DMS53 treated with DMSO at 0.1 percent for 48 hours (cell line): ENCODE measurements at regions not wholly inside any gene's neighbourhood (a gene's known extent, or its start where the extent isn't known, plus 50 kb on each side); places are given as distances from the start of the nearest gene placed in this dataset.
"Not testable (repeated sequence)": the region's sequence is repeated elsewhere in the genome, so short reads cannot be mapped to it uniquely, and the experiment has no call there.

Experiments
- DNase-seq: peaks from one replicate; lab custom pipeline; 2025; ENCODE audit not compliant: unreplicated experiment; lab: John Stamatoyannopoulos, UW

DNA sequence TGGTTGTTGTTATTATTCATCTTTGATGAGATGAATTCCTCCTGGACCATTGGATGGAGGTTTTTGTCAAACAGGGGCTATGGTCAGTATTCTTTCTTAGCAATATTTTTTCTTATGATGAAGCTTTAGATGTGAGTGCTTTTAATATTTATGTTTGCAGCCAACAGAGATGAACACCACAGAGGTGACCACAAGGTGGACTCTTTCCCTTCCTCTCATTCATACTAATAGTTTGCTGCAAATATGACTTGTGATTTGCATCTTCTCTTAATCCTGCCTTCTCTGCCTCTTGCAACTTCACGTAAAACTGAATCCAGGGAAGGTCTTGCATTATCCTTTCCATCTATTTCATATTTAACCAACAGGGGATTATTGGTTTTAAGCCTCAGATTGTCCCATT is 473.1 kb upstream of the UBE2E2 start:
- DNase-seq: no peak

DNA sequence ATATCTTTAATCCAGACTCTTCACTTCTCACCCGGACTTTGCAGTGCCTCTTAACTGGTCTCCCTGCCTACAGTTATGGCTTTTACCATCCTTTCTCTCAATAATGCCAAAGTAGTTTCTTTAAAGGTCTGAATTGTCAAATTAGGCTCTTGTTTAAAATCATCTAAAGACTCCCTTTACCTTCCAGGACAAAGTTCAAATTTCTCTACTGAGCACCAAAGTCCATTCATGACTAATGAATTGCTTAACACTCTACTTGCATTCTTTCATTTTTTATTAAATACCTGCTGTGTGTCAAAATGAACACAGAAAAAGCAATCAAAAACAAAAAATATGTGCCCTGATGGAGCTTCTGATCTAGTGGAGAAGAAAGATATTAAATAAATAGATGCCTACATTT is 472.4 kb upstream of the UBE2E2 start:
- no peak for DNase-seq

DNA sequence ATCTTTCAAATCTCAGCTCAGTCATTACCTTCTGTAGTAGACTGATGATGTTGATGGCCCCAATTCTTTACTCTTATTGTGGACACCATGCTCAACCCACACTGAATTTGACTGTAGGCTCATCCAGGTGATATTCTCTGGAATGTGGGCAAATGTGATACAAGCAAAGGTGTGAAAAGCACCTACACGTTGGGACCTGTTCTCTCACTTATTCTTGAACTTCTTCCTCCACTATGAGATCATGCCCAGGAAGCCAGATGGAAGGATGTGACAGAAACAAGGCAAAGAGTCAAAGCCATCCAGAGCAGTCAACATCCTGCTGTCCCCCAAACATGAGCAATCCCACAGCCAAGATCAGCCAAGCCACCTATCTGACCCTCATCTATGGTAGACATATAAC is 471.2 kb upstream of the UBE2E2 start:
- no peak for DNase-seq

DNA sequence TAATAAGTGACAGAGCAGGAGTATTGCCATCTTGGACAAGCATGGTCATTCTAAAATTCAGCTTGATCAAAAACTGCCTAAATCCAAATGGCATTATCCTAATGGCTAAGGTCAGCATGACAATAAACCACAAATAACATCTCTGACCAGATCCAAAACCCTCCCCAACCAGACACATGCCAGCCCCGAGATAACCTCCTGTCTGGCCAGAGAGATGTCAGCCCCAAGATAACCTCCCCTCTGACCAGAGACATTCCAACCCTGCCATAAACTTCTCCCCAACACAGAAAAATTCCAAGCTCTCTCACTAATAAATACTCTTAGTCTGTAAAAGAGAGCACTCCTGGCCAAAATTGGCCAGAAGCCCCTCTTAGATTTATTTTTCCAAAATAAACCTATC is 470.5 kb upstream of the UBE2E2 start:
- no peak for DNase-seq

DNA sequence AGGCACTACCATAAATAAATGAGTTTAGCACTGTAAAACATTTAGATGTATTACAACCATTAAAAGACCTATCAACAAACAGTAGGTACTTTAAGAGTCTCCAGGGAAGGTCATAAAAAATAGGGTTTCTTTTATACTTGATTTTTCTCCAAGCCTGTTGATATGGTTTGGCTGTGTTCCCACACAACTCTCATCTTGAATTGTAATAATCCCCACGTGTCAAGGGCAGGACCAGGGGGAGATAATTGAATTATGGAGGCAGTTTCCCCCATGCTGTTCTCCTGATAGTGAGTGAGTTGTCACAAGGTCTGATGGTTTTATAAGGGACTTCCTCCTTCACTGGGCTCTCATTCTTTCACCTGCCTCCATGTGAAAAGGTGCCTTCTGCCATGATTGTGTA is 468.9 kb upstream of the UBE2E2 start:
- no peak for DNase-seq

DNA sequence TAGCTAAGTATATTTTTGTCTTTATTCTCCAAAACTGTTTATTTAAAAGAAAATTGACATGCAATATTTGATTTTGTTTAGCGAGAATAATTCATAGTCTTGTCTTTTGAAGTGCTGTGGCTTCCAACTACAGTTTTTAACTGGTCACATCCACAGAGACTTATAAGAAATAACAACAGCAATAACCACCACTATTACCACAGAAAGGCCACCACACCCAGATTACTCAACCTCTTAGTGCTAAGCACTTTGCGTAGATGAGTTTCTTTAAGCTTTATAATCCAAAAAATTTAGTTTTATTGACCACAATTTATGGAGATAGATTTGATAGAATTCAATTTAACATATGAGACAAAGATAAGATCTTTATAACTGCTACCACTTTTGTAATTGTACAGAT is 468.4 kb upstream of the UBE2E2 start:
- DNase-seq: no peak

DNA sequence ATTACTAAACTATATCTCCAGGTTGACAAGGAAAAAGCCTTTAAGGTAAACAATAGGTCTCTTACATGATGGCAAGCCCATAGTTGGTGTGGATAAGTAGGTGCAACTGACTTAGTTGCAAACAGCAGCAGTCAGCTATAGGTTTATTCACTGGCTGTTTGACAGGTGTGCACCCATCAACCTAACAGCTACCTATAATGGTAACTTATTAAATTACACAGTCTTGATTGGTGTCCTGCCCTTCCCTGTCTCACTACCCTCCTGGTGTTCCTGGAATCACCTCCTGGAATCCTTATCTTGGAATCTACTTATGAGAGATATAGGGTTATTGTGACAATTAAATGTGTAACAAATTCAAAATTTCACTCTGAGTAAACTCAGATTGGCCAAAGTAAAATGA is 467.8 kb upstream of the UBE2E2 start:
- DNase-seq: no peak

DNA sequence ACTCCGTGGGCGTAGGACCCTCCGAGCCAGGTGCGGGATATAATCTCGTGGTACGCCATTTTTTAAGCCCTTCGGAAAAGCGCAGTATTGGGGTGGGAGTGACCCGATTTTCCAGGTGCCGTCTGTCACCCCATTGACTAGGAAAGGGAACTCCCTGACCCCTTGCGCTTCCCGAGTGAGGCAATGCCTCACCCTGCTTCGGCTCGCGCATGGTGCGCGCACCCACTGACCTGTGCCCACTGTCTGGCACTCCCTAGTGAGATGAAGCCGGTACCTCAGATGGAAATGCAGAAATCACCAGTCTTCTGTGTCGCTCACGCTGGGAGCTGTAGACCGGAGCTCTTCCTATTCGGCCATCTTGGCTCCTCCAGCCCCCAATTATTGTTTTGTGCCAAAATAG is 459.7 kb upstream of the UBE2E2 start:
- not testable (repeated sequence) for DNase-seq

DNA sequence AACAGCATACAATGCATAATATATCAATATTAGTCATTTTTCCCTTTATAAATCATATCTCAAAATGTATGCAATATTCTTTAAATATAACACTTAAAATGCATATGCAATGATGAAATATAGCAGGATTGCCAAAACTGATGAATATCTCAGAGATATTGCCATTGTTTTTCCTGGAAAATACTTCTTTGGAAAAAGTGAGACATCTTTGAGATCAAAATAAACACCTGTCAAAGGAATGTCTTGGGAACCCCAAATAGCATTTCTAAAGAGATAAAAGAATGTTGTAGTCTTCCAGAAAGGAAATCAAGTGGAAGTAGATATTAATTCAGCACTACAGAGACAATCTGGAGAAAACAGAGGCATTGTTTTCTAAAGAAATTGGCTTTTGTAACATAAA is 457.8 kb upstream of the UBE2E2 start:
- no peak for DNase-seq

DNA sequence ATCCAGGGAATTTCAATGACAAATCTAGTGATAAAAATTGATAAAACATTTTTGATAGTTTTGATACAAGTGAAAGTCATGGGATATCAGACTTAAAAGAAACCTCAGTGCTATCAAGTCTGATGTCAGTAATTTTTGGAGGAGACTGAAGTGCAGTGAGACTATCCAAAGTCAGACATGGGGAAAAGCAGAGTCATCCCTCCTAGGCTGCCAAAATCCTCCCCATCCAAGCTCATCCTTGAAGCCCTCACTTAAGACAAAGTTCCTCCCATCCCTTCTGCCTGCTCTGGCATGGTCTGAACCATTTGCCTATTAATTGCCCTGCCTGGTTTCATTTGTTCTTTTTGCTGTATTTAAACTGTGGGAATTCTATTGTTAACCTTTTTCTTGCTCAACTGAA is 456.9 kb upstream of the UBE2E2 start:
- no peak for DNase-seq

DNA sequence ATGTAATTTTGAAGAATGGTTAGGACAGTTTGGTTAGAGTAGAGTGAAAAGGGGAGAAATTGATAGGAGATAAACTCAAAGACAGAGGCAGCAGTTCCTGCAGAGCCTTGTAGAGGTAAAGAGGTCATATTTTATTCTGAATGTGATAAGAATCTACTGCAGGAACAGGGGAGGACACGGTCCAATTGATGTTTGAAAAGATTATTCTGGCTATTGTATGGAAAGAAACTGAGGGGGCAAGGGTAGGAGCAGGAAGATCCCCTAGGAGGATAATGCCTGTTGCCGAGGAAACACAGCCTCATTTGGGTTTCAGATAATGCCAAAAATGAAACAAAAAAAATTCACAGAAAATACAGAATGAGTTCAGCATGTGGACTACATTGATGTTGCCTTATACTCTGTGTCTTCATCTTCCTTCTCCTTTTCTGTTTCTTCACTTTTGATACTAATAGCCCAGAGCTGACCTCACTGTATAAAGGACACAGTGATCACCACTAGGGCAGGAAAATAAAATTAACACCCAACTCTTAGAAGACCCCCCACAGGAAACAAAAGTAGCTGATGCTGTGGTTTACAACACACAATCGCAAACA is 454.6 kb upstream of the UBE2E2 start:
- no peak for DNase-seq

DNA sequence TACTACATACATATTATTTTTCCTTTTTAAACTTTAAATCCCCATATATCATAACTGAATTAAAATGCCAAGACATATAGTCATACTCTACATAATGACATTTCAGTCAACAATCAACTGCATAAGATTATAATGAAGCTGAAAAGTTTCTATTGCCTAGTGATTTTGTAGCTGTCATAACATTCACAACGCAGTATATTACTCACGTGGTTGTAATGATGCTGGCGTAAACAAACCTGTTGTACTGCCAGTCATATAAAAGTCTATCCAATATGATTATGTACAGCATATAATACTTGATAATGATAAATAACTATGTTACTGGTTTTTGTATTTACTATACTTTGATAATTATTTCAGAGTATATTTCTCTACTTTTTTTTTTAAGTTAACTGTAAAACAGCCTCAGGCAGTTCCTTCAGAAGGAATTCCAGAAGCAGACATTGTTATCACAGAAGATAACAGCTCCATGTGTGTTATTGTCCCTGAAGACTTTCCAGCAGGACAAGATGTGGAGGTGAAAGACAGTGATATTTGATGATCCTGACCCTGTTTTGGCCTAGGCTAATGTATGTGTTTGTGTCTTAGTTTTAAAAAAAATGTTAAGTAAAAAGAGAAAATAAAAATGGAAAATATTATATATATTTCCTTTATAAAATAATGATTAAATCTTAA is 443.4 kb upstream of the UBE2E2 start:
- no peak for DNase-seq

DNA sequence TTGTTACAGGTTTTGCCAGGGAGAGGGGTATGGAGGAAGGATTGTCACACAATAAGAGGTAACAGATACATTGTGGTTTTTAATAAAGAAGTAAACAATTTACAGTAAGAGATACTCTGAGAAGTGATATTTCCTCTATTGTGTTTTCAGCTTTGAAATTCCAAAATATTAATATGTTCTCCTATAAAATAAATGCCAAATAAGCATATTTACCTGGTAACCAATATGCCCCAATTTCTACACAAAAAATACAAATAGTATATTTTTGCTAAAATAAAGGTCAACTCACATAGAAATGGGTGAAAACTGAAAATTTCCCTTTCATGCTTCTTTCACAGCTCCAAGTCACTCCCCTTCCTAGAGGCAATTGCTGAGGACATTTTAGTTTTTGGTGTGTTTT is 437.4 kb upstream of the UBE2E2 start:
- DNase-seq: no peak

DNA sequence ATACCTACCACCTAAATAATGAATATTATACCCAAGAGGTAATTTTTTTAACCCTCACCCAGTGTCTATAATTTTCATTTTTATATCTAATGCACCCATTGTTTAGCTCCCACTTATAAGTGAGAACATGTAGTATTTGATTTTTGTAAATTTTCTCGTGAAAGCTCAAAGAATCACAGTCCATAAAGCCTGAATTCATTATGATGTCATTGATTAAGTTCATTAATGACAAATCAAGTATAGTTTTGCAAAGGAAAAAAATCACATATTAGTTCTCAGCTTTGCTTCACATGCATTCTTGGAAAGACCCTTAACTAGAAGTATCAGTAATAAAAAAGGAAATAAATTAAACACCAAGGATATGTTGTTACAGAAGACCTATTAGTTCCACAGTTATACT is 425.3 kb upstream of the UBE2E2 start:
- no peak for DNase-seq

DNA sequence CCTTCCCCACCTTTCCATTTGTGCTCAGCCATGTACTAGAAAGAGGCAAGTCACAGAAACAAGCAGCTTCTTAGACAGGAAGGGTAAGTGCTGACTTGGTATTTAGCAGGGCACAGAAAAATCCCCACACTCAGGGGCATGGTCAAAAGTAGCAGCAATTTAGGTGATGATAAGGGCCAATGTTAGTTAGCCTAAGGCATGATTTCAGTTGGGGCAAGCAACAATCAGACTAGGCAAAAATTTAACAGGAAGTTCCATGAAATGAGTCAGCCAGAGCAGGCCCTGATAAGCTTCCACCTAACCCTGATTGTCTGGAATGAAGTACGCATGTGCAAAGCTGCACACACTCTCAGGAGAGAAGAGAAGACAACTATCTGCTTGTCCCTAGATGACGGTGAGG is 423.4 kb upstream of the UBE2E2 start:
- no peak for DNase-seq

DNA sequence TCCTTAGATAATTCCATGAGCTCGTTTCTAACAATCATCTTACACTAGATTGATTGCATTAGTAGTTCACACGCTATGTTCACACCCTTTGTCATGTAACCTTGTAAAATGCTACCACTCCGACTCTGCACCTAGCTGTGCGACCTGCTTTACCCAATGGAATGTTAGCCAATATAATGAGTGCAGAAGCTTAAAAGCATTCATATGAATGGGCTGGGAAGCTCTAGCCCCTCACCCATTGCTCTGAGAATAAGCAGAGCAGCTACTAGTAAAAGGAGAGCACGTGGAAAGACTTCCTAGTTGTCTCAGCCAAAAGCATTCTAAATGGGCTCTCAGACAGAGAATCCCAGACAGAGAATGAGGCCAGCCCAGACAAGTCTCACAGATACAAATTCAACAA is 410.6 kb upstream of the UBE2E2 start:
- no peak for DNase-seq

DNA sequence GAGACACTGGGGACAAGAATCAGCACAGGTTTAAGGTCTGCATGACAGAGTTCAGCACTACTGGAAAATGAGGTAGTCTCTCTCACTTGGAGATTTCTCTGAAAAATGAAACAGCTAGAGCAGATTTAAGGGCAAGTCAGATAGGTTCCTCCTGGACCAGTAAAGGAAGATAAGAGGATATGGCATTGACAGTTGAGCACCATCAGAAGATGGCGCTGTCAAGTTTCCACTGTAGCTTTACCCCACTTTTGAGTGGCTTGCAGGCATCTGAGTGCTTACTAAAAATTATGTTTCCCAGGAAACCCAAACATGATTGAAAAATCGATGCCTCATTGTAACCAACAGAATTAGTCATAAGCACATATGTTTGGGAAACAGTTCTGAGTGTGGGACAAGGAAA is 407.2 kb upstream of the UBE2E2 start:
- no peak for DNase-seq

DNA sequence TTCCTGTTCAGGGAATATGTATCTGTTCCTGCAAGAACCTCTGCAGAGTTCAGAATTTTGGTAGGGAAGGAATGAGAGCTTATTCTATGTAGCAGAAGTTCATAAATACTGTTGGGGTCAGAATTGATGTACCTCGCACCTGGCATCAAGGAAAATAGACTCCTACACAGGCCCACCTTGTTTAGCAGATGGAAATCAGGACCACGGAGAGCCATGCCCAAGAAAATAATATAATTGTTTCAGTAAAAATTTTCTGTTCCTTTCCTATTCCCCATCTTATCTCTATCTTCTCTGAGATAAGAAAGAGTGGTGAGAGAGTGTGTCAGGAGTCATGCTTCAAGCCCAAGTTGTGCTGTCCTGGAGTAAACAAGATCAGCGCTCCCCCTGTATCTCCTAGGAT is 404.7 kb upstream of the UBE2E2 start:
- no peak for DNase-seq

DNA sequence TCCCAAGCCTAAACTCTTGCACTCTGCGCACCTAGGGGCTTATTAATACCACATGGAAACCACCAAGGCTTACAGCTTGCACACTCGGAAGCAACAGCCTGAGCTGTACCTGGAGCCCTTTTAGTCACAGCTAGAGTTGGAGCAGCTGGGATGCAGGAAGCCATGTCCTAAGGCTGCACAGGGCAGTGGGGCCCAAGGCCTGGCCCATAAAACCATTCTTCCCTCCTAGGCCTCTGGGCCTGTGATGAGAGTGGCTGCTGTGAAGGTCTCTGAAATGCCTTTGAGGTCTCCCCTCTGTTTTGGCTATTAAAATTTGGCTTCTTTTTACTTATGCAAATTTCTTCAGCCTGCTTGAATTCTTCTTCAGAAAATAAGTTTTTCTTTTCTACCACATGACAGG is 383.9 kb upstream of the UBE2E2 start:
- DNase-seq: no peak

DNA sequence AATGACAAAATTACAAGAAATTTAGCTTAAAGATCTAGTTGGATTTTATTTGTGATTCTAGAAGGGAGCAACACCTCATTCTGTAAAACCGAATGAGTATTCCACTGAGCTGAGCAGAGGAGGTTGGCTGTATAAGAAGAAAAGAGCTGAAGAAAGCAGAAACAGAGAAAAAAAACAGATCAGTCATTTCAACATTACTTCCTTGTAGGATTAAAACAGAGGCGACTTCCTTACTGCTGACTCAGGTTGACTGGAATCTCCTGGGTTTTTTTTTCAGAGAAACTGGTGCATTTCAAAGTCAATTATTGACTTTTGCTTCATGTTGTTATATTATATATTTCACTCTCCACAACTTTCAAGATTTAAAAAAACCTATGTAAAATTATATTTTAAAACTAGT is 368.1 kb upstream of the UBE2E2 start:
- no peak for DNase-seq

DNA sequence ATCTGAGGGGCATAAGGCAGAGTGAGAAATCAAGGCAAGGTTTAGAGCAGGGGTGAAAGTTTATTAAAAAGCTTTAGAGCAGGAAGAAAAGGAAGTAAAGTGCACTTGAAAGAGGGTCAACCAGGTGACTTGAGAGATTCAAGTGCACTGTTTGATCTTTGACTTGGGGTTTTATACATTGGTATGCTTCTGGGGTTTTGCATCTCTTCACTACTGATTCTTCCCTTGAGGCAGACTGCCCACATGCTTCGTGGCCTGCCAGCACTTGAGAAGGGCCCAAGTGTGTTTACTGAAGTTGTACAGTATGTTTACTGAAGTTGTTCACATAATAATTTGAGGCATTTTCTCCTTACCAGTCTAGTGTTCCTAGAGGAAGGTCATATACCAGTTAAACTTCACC is 367.0 kb upstream of the UBE2E2 start:
- DNase-seq: no peak

DNA sequence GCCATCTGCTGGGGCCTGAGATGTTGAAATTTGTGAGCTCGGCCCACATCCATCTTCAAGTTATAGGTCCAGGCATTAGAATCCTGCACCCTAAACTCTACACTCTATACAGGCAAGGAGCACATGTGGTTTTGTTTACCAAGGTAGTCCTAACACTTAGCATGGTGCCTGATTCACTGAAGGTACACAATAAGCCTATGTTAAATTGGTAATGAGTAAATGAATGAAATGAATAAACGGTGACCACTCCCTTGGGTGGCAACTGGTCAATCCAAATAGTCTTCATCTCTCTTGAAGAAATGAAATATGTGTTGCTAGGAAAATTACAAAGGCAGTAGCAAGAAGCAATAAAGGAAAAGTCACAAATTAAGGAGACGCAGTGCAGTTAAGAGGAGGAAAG is 359.3 kb upstream of the UBE2E2 start:
- DNase-seq: no peak

DNA sequence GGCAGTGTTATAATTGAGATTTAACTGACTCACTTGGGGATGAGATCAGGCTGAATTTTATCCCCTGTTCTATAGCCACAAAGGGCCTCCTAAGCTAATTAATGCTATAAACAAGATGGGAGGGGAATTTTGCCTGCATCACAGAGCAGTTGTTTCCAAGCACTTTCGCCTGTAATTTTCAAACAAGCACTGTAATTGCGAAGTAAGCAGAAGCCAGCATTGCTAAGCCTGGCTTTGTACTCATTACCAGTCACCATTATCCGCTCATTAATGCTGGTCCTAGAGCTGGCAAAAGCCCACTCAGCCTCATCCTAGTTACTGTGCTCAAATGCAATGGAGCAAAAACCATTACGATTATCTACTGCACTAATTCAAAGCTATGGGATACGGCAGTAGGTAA is 356.6 kb upstream of the UBE2E2 start:
- DNase-seq: no peak
